Left ventricle myocardium inferior (tissue), 1 donor: ENCODE measurements at regions not wholly inside any gene's neighbourhood (a gene's known extent, or its start where the extent isn't known, plus 50 kb on each side); places are given as distances from the start of the nearest gene placed in this dataset.

Source experiments
- DNase-seq: peaks from one replicate; pipeline ENCODE4 v3.0.0-alpha.2; 2020
- H3K27ac ChIP-seq: fragments of 200-600 bp; replicated peaks from 2 replicates; pipeline ENCODE4 v1.8.0; 2021
- H3K27me3 ChIP-seq: fragments of 200-600 bp; 2 replicates; pipeline ENCODE4 v1.8.0; 2021; ENCODE audit warnings: low read depth
- H3K36me3 ChIP-seq: fragments of 200-600 bp; 2 replicates; pipeline ENCODE4 v1.8.0; 2021
- H3K4me1 ChIP-seq: fragments of 200-600 bp; 2 replicates; pipeline ENCODE4 v1.8.0; 2021
- H3K4me3 ChIP-seq: fragments of 200-600 bp; 2 replicates; pipeline ENCODE4 v1.8.0; 2021; ENCODE audit warnings: mild to moderate bottlenecking, moderate library complexity
- H3K9me3 ChIP-seq: fragments of 200-600 bp; replicated peaks from 2 replicates; pipeline ENCODE4 v1.8.0; 2021
- CTCF ChIP-seq: fragments of 200-600 bp; IDR thresholded peaks from 2 replicates; pipeline ENCODE4 v1.8.0; 2021; ENCODE audit warnings: antibody characterized with exemption, mild to moderate bottlenecking, borderline replicate concordance
- intact Hi-C: fragments of 100-400 bp; cut with micrococcal nuclease; formaldehyde crosslinking; loops from one replicate; pipeline ENCODE4 v1.11.0; 2022
- donor health status: DM: no; HTN: yes; CAD: no; lungs with severe emphysema.

DNA sequence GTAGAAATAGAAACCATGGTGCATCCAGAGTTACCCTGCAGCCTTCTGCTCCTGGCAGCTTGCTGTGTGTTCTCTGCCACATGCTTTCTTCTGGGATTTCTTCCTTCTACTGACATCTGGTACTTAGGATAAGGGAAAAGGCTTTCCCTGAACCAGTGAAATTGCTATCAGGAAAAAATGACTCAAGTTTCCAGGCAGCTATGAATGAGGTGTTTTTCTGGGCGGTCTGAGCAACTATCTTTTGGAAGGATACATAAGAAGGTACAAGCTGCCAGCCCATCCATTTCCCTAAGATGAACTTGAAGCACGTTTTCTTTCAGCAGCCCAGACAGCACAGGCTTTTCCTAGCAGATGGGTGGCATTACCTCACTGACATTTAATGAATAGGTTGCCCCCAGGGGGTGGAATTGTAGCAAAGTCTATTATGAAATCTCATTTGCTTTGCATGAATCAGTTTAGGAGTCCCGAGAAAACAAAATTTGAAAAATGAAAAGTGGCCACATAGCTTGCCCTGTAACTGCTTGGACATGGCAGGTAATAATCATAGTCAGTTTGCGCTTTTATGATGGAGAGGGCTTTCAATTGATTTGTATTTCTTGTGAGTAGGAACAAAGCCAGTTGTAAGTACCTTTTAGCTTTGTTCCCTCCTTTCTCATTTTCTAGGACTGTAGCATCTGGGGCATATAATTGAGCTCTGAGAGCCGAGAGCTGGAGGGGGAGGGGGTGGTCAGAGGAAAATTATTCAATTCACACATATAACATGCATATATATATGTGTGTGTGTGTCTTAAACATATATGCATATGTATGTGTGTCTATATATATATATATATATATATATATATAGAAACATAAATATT is 108.5 kb downstream of the C9orf152 start:
- Histone ChIP-seq H3K36me3 (no peaks in the 10 kb centered on the region), H3K4me1 (peaks cover 85% of the 10 kb centered on the region), H3K27me3 (no peaks in the 10 kb centered on the region), H3K27ac (peak overlapping the region; percentile 1), H3K4me3 (no peak overlapping the region), H3K9me3 (no peaks in the 10 kb centered on the region)
- intact Hi-C loops, result no loop called here
- no peak for TF ChIP-seq CTCF
- no peak for DNase-seq

DNA sequence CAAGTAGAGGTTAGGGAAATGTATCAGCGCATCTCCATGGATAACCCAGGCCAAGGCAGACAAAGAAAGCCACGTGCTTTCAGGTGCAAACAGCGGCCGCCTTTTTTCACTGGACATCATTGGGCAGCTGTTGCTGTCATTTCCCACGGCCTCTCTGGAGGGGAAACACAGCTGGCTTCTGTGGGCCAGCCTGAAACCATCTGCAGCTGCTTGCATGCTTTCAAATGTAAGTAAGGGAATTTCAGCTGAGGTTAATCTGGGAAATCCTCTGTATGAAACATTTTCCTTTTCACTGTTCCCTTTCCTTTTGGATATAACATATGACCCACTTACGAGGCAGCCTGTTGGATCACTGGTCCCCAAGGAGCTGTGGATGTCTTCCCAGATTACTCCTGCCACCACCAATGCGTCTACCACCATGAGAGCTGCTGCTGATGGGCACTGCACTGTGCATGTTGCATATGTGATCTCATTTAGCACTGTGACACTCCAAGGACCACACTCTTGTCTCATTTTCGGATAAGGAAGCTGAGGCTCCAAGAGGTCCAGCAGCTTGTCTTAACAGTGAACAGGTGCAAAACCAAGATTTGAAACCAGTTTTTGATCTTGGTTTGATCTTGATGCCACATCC is 106.3 kb downstream of the C9orf152 start:
- peak; percentile 25 for DNase-seq
- H3K4me1 ChIP-seq, result peaks cover 85% of the 10 kb centered on the region
- intact Hi-C loops, result no loop called here
- no peaks in the 10 kb centered on the region for H3K9me3 ChIP-seq
- no peaks in the 10 kb centered on the region for H3K27me3 ChIP-seq
- H3K27ac ChIP-seq, result peak overlapping the region; percentile 39
- no peaks in the 10 kb centered on the region for H3K36me3 ChIP-seq
- no peak overlapping the region for H3K4me3 ChIP-seq
- TF ChIP-seq CTCF, result no peak

DNA sequence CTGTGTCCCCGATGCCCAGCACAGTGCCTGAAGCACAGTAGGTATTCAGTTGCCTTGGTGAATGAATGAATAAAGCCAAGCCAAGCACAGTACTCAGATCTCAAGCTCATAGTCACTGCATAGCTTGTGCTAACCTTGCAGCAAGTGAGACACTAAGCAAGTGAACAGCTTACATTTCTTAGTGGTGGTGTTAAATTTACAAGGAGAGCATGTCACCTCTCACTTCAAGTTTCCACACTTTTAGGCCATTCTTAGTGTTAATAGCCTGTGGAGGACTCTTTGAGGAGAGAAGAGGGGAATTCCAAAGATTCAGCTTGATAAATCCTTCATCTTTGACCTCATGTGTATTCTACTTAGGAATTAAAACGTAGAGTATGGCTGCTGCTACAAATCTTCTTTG is 104.7 kb downstream of the C9orf152 start:
- Histone ChIP-seq H3K9me3 (no peaks in the 10 kb centered on the region), H3K27ac (no peak overlapping the region), H3K4me1 (peaks cover 90% of the 10 kb centered on the region), H3K4me3 (no peak overlapping the region), H3K27me3 (no peaks in the 10 kb centered on the region), H3K36me3 (no peaks in the 10 kb centered on the region)
- intact Hi-C loops, result no loop called here
- DNase-seq, result no peak
- TF ChIP-seq CTCF, result no peak

GRCh38 chr9:110104261-110104809 is 103.6 kb downstream of the C9orf152 start:
- DNase-seq, result no peak
- H3K27ac ChIP-seq, result peak overlapping the region; percentile 21
- intact Hi-C loops, result no loop called here
- no peak overlapping the region for H3K4me3 ChIP-seq
- H3K9me3 ChIP-seq, result no peaks in the 10 kb centered on the region
- H3K4me1 ChIP-seq, result peaks cover 85% of the 10 kb centered on the region
- no peak for TF ChIP-seq CTCF
- H3K27me3 ChIP-seq, result no peaks in the 10 kb centered on the region
- H3K36me3 ChIP-seq, result no peaks in the 10 kb centered on the region

DNA sequence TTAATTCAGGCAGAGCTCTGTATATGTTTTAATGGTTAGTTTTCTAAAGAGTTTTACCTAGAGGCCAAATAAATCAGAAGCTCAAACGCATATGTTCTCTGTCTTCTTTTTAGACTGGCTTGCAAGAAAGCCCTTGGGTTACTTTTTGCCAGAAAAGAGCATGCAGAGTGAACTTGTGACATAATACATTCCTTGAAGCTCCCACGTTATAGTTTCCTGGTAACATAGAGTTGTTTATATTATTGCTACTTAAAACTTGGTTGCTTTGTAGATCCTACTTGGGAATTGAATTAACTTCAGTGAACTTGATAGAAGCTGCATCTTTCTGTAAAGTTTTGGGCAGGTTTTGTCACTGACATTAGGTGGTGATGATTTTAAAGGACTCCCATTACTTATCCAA is 102.9 kb downstream of the C9orf152 start:
- no peak for TF ChIP-seq CTCF
- H3K4me3 ChIP-seq, result no peak overlapping the region
- DNase-seq, result no peak
- no peaks in the 10 kb centered on the region for H3K36me3 ChIP-seq
- H3K4me1 ChIP-seq, result peaks cover 85% of the 10 kb centered on the region
- H3K27ac ChIP-seq, result no peak overlapping the region
- no peaks in the 10 kb centered on the region for H3K9me3 ChIP-seq
- intact Hi-C loops, result no loop called here
- no peaks in the 10 kb centered on the region for H3K27me3 ChIP-seq
